ENCODE measurements at regions not wholly inside any gene's neighbourhood (a gene's known extent, or its start where the extent isn't known, plus 50 kb on each side); places are given as distances from the start of the nearest gene placed in this dataset.

GRCh38 chr2:12498704-12499103 lies 218.0 kb upstream of the TRIB2 start:
- 97 to 99% (median 98%) methylated on average over 1 of the region's 1 CpG for whole genome bisulfite sequencing, 4 donors
- no peaks in the 10 kb centered on the region for H3K36me3 ChIP-seq
- no peak overlapping the region for H3K4me3 ChIP-seq
- TF ChIP-seq, protein P1, sequence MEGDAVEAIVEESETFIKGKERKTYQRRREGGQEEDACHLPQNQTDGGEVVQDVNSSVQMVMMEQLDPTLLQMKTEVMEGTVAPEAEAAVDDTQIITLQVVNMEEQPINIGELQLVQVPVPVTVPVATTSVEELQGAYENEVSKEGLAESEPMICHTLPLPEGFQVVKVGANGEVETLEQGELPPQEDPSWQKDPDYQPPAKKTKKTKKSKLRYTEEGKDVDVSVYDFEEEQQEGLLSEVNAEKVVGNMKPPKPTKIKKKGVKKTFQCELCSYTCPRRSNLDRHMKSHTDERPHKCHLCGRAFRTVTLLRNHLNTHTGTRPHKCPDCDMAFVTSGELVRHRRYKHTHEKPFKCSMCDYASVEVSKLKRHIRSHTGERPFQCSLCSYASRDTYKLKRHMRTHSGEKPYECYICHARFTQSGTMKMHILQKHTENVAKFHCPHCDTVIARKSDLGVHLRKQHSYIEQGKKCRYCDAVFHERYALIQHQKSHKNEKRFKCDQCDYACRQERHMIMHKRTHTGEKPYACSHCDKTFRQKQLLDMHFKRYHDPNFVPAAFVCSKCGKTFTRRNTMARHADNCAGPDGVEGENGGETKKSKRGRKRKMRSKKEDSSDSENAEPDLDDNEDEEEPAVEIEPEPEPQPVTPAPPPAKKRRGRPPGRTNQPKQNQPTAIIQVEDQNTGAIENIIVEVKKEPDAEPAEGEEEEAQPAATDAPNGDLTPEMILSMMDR (IDR thresholded peaks at IDR 0.05): no peak
- TF ChIP-seq POLR2A (IDR thresholded peaks at IDR 0.05): no peak
- H3K27ac ChIP-seq: no peak overlapping the region
- DNase-seq: no peak
- no peak for ATAC-seq
- intact Hi-C loops (cut with DNase I): no loop called here
- no peaks in the 10 kb centered on the region for H3K27me3 ChIP-seq
- H3K9me3 ChIP-seq: no peaks in the 10 kb centered on the region
- peaks cover 0 to 43% (median 12%) of the 10 kb centered on the region in 12 donors for H3K4me1 ChIP-seq

GRCh38 chr2:12500899-12501298 lies 215.8 kb upstream of the TRIB2 start:
- intact Hi-C loops (cut with DNase I): loop anchor here in 3 of 10 donors (5.0 to 10.0 kb wide), 2 partner anchors 214 to 216 kb away; partner anchors contain the start of gene TRIB2 (in 3 of the 3)
- H3K27me3 ChIP-seq: no peaks in the 10 kb centered on the region
- peaks cover 0 to 56% (median 12%) of the 10 kb centered on the region in 12 donors for H3K4me1 ChIP-seq
- ATAC-seq (peak in 1 of 4 donors; percentile 19), DNase-seq (no peak)
- peak overlapping the region; percentile 61 to 92 (median 86) for H3K27ac ChIP-seq
- H3K36me3 ChIP-seq: no peaks in the 10 kb centered on the region
- H3K9me3 ChIP-seq: no peaks in the 10 kb centered on the region
- WGBS, 4 donors: 46 to 85% (median 70%) methylated on average over 1 of the region's 1 CpG
- no peak for TF ChIP-seq POLR2A (IDR thresholded peaks at IDR 0.05)
- TF ChIP-seq, protein P1 (IDR thresholded peaks at IDR 0.05): no peak
- no peak overlapping the region for H3K4me3 ChIP-seq

- ATAC-seq: peak; percentile 84 to 98 (median 89)
- no peak overlapping the region for H3K4me3 ChIP-seq
- TF ChIP-seq POLR2A (IDR thresholded peaks at IDR 0.05): no peak
- TF ChIP-seq, protein P1 (IDR thresholded peaks at IDR 0.05): no peak
- H3K36me3 ChIP-seq: no peaks in the 10 kb centered on the region
- intact Hi-C loops (cut with DNase I): loop anchor here in 3 of 10 donors (5.0 to 10.0 kb wide), 2 partner anchors 213 to 216 kb away; partner anchors contain the start of gene TRIB2 (in 3 of the 3)
- H3K4me1 ChIP-seq: peaks cover 0 to 56% (median 12%) of the 10 kb centered on the region in 12 donors
- H3K27ac ChIP-seq: peak overlapping the region; percentile 61 to 92 (median 86)
- WGBS, 4 donors: 39 to 57% (median 46%) methylated on average over 4 of the region's 4 CpGs
- H3K27me3 ChIP-seq: no peaks in the 10 kb centered on the region
- peak; percentile 58 to 78 (median 72) for DNase-seq
- H3K9me3 ChIP-seq: no peaks in the 10 kb centered on the region
Observed at GRCh38 chr2:12501469-12502158, 215.1 kb upstream of the TRIB2 start.

DNA sequence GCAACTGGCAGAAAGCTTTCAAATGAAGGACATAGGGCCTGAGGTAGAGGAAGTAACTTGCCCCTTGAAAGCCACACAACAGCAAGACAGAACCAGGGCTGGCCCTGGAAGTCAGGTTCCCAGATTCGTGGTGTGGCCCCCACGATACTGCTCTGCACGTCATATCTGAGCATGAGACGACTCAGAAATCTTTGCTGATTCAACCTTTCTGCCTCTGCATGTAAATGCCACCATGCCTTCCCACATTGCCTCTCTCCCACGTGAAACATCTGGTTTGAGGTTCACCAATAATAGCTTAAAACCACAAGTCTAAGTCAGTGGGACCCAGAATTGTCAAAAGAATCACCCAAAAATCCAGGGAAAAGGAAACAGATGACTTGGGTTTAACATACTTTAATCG lies 214.0 kb upstream of the TRIB2 start:
- H3K27me3 ChIP-seq: no peaks in the 10 kb centered on the region
- TF ChIP-seq POLR2A (IDR thresholded peaks at IDR 0.05): no peak
- TF ChIP-seq, protein P1 (IDR thresholded peaks at IDR 0.05): no peak
- intact Hi-C loops (cut with DNase I): loop anchor here in 3 of 10 donors (5.0 to 10.0 kb wide), 2 partner anchors 212 to 215 kb away; partner anchors contain the start of gene TRIB2 (in 3 of the 3)
- WGBS, 4 donors: 85 to 95% (median 91%) methylated on average over 6 of the region's 6 CpGs
- peaks cover 0 to 56% (median 12%) of the 10 kb centered on the region in 12 donors for H3K4me1 ChIP-seq
- no peak for ATAC-seq
- no peaks in the 10 kb centered on the region for H3K36me3 ChIP-seq
- peak overlapping the region in 7 of 12 donors; percentile 51 to 92 (median 86) for H3K27ac ChIP-seq
- no peak overlapping the region for H3K4me3 ChIP-seq
- H3K9me3 ChIP-seq: no peaks in the 10 kb centered on the region
- no peak for DNase-seq
